Esophagus squamous epithelium (tissue), 4 donors: ENCODE measurements at regions not wholly inside any gene's neighbourhood (a gene's known extent, or its start where the extent isn't known, plus 50 kb on each side); places are given as distances from the start of the nearest gene placed in this dataset.

Source experiments
- CTCF ChIP-seq, 6 experiments: fragments of 450-650 bp in 4 of 6; fragments of 200-600 bp in 2 of 6; sonication (generic) in 2 of 6; IDR thresholded peaks; one replicate each; pipeline ENCODE4 v1.5.1; 2016 to 2019; ENCODE audit warnings: antibody characterized with exemption in 6 of 6, mild to moderate bottlenecking in 4 of 6, moderate library complexity in 4 of 6
- POLR2A ChIP-seq, 4 donors: fragments of 450-650 bp; IDR thresholded peaks; one replicate each; pipeline ENCODE4 v1.6.1; 2017; ENCODE audit warnings: antibody characterized with exemption in 4 of 4, mild to moderate bottlenecking in 4 of 4, moderate library complexity in 3 of 4

DNA sequence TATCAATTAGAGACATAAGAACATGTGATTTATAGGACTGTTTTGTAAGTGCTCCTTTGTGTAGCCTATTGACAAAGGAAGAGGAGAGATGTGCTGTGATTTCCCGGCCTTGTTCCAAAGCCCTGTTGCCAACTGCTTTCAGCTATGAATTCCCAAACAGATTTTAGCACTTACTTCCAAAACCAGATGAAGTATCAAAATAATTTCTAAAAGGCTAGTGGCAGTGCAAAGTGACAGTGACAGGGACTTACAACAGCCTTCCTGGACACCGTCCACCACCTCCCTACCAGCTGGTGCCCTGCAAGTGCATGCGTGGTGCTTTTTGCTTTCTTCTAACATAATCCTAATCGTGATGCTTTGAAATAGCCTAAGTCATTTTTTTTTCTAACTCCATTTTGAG, 254.1 kb upstream of the ACTBL2 start:
- TF ChIP-seq POLR2A (IDR thresholded peaks at IDR 0.05) (no peak), CTCF (IDR thresholded peaks at IDR 0.05) (no peak)
